ENCODE measurements at regions not wholly inside any gene's neighbourhood (a gene's known extent, or its start where the extent isn't known, plus 50 kb on each side); places are given as distances from the start of the nearest gene placed in this dataset.

DNA sequence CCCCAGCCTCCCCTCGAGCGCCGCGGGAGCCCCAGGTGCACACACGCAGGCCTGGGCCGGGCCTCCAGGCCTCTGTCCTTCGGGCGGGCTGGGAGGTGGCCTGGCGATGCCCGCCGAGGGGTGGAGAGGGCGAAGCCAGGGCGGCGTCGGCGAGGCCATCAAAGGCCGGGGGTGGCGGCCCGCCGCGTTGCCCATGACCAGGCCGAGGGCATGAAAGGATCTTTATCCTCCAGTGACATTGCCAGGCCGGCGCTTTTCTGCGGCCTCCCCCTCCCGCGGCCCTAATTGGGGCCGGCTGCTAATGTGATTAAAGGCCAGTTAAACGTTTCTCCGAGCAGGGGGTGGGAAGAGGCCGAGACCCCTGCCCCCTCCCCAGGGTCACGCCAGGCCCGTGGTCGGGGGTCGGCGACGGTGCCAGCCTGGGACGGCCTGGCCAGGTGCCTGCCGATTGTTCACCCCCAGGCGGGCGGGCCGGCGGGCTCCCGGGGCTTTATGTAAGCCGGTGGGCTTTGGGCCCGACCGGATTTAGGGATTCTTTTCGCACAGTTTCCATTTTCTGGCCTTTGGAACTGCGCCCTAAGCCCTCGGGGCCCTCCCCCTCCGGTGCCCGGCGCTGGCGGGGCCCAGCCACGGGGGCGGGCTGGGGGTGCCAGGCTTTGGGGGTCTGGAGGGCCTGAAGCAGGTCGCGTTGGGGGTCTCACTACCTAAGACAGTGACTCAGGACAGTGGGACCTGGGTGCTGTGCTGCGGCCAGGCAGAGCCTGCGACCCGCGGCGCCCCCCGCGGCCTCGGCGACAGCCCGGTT, 103.2 kb upstream of the DIO3 start:
- DNase-seq (ENCODE audit: missing footprints) (no peak), ATAC-seq (no peak)
- intact Hi-C loops (cut with DNase I), result no loop called here

DNA sequence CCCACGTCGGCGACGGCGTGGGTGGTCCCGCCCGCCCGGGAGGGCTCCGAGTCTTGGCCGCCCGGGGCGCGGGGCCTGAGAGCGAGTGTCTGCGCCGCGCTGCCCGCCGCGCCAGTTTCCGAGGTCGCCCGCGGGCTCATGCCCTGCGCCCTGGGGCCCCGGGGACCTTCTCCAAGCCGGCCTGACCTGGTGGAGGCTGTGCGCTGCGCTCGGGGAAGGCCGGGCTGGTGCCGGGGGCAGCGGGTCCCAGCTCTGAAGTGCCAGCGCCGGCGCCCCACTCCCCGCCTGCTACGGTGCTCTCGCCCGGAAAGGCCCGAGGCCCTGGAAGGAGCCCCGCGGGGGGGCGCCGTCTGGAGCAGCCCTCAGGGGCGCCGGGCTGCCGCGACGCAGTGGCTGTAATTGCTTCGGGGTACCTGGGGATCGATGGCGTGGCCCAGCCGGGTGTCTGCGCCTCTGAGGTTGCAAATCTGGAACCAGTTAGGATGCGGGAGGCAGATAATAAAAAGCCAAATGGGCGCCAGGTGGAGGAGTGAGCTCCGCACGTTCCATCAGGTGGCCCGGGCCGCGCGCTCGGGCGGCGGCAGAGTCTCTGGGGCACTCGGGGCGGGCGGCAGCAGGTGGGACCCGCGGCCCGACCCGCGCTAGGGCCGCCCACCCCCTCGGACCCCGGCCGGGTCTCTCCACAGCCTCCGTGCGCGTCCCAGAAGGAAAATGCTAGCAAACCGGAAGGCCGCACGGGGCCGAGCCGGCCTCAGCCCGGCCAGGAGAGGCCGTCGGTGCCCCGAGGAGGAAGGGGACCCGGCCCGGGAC, 102.3 kb upstream of the DIO3 start:
- no peak for ATAC-seq

DNA sequence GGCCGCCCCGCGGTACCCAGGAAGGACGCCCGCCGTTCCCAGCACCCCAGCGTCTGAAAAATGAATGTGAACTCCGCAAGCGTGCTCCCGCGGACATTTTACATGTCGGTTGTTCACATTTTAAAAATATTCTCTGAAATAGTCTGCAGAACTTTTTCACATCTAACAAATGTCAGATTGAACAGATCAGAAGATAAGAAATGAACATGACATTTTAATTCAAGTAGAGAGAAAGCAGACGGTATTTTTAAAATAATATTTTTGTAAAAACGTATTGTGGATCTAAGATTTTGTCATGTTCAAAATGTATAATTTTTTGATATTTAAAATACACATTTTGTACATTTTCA, 101.8 kb upstream of the DIO3 start:
- intact Hi-C loops (cut with DNase I), result no loop called here
- DNase-seq (ENCODE audit: missing footprints) (no peak), ATAC-seq (no peak)

More for the DNA sequence above, 102.3 kb upstream of the DIO3 start:
- DNase-seq (ENCODE audit: missing footprints), result no peak
- intact Hi-C loops (cut with DNase I), result no loop called here

DNA sequence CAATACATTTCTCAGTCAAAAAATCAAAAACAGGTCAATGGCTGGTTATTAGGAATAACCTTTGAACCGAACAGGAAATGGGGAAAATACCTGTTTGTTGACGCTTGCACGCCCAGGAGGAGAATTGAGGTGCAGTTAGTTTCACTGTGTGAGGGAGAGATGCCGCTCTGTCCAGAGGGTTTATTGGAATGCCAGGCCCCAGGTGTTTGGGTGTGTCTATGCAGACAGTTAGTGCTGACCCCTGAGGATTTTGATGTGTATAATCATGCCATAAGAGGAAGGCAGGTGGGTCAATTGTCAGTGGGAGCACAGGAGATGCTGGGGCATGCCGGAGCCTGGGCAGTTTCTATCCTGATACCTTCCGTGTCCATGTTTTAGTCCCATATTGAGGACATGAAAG, 100.8 kb upstream of the DIO3 start:
- DNase-seq (ENCODE audit: missing footprints) (no peak), ATAC-seq (no peak)
- intact Hi-C loops (cut with DNase I), result no loop called here

DNA sequence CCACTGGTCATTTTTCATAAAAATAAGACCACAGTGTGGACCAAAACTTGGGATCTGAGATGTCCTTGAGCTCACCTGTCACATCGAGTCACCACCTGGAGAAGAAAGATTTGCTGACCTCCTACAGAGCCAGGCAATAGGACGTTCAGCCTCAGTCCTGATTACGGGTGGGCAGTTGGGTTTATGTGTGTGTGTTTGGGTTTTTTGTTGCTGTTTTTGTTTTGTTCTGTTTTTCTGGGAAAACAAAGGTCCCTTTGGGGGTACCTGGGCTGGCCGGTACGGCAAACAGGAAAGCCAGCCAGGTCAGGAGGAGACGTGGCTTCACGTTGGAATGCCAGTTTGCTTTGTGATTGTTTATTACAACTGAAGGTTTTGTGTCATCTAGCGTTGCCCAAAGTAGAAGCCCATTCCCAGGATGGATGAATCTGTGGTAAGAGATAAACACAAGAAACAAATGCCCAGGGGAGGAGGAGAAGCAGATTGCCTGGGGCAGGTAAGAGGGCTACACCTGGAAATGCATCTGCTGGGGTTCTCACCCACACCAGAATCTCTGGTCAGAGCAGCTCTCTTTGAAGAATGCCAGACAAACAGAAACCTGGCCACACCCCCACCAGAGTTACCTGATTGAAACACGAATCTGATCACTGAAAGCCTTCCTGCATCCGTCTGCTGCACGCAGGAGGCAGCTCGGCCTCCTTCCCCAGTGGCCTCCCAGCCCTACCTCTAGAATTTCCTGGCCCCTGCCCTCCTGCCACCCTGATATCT, 100.1 kb upstream of the DIO3 start:
- ATAC-seq (no peak), DNase-seq (ENCODE audit: missing footprints) (no peak)
- intact Hi-C loops (cut with DNase I), result no loop called here

DNA sequence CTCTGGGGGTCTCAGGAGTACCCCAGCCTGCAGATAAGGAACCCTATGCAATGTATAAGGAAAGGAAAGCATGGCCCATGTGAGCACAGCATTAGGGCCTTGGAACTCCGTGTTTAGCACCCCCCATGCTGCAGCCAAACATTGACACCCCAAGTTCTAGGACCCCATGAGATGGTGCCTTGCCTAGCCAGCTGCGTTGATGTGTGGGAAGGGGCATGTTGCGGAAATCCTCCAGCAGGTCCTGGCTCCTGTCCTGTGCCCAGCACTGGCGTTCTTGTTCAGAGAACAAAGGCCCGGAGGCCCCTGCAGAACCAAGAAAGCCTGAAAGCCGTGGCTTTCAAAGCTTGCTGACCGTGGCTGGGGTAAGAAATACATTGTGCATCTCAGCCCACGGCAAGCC, 99.4 kb upstream of the DIO3 start:
- ATAC-seq, result no peak
- intact Hi-C loops (cut with DNase I), result no loop called here
- no peak for DNase-seq (ENCODE audit: missing footprints)

DNA sequence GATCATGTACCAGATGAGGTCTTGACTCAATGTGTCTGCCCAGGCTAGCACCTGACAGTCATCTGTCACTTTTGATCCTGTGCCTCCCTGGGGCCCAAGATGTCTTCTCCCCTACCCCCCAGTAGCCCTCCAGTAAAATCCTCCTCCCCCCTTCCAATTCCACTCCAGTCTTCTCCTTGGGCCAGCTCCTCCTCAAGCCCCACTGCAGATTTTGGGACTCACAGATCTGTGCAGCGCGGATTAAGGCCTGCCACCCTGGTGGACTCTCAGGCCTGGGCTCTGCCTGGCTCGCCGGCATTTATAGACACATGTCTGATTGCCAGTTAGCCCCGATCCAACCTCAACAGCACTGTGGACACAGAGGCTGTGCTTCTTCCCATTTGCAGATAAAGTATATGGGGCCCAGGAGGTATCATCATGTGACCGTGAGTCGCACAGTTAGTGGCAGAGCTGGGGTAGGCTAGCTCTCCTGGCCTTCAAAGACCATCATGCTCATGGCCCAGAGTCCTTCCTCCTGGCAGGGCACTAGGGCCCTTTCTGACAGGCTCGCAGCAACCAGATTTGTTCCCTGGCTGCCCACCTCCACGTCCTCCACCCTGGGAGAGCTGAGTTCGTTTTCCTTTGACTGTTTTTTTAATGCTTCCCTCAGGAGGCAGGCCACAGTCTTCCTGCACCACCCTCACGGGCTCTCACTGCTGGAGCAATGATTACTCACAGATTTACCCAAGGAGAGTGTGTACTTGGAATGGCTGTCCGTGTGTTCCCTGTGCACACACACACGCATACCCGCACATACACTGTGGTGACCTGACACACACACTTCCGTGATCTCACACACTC, 98.3 kb upstream of the DIO3 start:
- DNase-seq (ENCODE audit: missing footprints) (no peak), ATAC-seq (no peak)
- intact Hi-C loops (cut with DNase I), result no loop called here

DNA sequence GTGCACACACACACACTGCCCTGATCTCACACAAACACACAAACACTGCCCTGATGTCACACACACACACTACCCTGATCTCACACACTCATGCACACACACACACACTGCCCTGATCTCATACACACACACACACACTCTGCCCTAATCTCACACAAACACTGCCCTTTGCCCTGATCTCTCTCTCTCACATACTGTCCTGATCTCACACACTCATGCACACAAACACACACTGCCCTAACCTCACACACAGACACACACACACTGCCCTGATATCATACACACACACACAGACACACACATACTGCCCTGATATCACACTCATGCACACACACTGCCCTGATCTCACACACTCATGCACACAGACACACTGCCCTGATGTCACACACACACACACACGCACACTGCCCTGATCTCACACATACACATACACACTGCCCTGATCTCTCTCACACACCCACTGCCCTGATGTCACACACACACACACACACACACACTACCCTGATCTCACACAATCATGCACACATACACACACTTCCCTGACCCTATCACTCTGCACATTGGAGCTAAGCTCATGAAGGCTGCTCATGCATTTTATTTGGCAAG, 97.6 kb upstream of the DIO3 start:
- intact Hi-C loops (cut with DNase I), result no loop called here
- ATAC-seq (no peak), DNase-seq (ENCODE audit: missing footprints) (no peak)

DNA sequence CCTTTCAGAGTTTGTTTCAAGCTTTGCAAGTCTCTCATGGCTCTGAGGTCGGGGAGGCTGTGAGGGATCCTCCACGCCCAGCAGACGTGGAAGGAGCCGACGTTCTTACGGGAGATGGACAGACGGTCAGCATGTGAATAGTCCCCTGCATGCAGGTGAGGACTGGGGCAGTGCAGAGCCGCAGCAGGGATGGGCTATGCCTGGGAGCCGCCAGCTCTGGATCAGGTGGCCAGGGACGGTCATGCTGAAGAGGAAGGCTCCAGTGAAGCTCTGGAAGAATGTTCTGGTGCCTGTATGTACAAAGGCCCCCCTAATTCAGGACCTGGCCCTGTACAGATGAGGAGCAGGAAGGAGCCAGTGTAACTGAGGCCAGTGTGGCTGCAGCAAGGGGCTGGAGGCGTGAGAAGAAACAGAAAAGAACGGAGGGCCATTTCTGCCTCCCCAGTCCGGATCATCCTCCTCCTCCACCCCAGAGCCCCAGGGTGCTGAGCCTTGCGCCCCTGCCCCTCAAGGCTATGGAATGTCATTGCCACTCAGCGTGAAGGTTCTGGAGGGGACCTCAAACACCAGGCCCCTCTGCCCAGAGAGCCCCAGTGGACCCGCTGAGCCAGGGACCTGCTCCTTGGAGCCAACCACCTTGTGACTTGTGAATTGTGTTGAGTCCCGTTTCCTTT, 96.8 kb upstream of the DIO3 start:
- intact Hi-C loops (cut with DNase I), result no loop called here
- no peak for ATAC-seq
- no peak for DNase-seq (ENCODE audit: missing footprints)

DNA sequence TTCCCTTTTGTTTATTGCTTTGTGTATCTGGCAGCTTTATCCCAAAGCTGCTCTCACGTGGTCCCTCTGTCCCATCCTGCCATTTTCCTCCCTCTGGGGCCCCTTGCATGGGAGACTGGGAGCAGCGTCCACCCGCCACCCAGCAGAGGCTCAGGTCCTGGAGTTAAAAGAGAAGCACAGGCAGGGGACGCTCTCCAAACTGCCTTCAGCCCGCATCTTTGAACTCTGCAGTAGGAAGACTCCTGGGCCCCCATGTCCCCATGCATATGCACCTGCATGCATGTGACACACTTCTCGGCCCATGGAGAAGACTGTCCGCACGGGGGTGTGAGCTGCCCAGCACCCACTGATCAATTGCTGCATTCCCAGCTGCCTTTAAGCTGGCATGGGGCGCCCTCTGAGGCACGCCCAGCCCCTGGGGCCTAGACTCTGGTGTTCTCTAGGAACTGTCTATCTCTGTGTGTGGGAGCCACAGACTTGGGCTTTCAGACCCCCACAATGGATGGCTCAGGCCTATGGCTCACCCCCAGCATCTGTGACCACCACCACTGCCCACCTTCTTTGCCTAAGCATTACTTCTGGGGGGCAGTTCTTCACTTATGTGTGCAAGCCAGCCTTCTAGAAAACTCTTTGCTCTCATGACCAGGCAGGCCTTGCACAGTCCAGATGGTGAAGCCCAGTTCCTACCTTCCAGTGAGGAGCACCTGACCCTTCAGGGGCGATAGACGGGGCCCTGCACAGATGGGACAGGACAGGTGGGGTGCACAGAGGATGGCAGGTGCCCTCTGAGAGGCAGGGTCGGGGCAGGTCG, 96.1 kb upstream of the DIO3 start:
- DNase-seq (ENCODE audit: missing footprints) (no peak), ATAC-seq (no peak)
- intact Hi-C loops (cut with DNase I), result no loop called here

DNA sequence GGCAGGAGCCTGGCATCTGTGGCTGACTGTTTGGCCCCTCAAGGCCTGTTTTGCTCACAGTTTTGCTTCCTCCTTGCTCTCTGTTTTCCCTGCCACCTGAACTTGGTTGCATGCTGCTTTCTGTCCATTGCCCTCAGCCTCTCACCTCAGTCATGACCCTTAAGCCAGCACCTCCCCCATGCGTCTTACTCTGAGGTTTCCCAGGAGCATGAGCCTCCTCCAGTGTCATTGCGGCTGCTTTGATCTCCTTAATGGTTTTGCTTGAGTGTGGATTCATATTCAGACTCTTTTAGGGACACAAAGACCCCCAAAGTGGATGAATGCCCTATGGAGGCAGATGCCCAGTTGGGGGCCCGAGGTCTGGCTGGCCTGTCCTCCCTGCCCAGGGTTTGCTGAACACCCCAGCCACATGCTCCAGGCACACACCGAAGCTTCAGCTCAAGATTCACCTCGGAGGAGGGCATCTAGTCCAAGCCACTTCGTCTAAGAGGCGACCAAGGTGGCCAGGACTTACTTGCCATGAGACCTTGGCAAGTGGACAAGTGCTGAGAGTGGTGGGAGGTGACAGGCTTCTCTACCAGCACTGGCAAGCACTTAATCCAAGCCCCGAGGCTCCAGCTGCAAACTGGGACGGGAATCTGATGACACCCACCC, 95.4 kb upstream of the DIO3 start:
- ATAC-seq (no peak), DNase-seq (ENCODE audit: missing footprints) (no peak)
- intact Hi-C loops (cut with DNase I), result no loop called here

DNA sequence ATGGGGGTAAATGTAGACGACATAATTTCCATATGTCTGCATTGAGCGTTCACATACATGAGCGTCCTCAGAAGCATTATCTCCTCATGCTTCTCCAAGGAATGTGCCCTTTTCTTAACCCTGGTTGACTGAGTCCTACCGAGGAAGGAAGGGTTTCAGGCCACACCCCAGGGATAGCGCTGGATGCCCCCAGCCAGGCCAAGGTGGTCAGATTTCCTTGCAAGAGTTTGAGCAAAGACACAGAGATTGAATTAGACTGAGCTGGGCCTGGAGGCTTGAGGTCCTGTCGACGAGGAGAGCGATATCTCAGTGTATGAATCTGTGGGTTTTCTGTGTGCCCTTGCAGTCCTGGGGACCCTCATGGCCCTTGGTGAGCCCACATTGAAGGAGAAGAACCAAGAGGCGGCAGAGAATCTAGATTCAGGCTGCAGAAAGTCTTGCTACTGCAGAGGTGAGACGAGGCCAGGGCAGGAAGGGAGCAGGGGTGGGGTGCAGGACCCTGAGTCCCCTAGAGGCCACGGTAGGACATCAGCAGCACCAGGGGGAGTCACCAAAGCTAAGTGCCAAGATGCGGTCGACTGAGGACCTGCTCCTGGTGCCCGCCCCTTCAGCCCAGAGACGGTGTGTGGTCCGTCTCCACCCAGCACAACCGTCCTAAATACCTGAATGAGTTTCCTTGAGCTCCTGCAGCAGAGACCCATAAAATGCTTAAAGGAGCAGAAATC, 94.7 kb upstream of the DIO3 start:
- intact Hi-C loops (cut with DNase I), result no loop called here
- ATAC-seq (no peak), DNase-seq (ENCODE audit: missing footprints) (no peak)

DNA sequence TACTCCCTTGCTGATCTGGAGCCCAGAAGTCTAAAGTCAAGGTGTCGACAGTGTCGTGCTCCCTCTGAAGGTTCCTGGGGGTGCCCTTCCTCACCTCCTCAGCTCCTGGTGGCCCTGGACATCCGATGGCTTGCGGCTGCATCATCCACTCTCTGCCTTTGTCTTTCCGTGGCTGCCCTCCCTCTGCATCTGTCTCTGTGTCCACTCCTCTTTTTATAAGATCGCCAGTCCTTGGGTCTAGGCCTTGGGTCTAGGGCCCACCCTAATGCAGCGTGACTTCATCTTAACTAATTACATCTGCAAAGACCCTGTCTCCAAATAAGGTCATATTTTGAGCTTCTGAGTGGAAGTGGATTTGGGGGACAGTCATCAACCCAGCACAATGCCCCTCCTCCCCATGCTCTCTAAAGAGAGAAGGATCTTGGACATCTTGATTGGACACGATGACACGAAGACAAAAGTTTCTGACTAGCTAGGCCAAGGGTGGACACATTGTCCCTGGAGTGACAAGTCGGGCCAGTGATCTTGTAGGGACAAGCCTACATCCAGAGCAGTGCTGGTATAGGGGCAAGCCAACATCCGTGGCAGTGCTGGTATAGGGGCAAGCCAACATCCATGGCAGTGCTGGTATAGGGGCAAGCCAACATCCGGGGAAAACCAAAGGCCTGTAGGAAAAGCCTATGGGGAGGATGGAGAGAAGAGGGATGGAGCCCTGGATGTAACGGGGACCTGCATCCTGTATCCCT, 93.9 kb upstream of the DIO3 start:
- intact Hi-C loops (cut with DNase I), result no loop called here
- ATAC-seq, result no peak
- no peak for DNase-seq (ENCODE audit: missing footprints)

DNA sequence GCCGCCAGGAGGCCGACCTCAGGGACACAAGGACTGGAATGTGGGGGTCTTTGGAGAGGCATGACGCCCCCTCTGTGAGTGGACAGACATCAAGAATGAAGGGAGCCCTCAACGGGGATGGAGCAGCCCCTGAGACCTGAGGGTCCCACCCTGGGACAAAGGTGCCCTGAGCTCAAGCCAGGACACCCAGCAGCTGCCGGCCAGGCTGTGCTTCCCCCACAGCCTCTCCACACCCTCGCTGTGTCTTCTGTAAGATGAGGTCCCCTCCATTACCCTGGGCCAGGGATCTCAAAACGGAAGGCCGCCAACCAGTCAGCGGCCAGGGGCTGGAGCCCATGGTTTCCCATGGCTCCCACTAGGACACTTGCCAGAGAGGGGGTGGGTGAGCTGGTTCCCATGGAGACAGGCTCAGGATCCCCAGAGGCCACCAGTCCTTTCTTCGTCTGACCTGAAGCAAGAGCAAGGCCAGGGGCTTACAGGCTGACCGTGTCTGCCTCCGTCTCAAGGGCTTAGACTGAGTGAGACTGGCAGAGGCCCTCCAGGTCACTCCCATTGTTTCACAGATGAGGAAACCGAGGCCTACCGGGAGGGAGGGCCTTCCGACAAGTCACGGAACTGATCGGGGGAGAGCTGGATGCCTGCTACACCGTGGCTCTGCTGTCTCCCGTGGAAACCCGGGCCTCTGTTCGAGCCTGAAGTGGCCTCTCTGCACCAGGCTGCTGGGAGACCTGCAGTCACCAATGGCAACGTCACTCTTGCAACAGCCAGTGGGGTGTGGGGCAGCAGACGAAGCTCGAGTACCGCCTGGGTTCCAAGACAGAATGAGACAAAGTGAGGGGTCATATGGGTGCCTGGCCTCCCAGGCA, 91.7 kb upstream of the DIO3 start:
- intact Hi-C loops (cut with DNase I), result no loop called here
- no peak for DNase-seq (ENCODE audit: missing footprints)
- ATAC-seq, result no peak

DNA sequence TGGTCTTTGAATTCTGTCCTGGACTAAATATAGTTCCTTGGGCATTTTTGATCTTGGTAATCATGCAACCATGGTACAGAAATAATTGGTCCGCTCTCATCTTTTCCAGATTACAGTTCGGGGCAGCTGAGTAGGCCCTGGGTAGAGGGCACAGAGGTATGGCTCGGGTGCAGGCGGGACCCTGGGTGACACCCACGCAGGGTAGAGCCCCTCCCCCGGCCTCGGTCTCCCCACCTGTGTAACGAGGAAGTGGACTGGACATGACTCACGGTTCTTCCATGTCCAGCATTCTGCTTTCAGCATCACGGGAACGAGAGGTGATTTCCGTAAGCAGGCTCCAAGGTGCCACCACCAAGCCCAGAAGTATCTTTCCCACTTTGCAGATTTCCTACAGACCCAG, 91.0 kb upstream of the DIO3 start:
- intact Hi-C loops (cut with DNase I), result no loop called here
- ATAC-seq, result no peak
- no peak for DNase-seq (ENCODE audit: missing footprints)

All from Right ventricle myocardium inferior (tissue), 1 donor.